Neural cell (in vitro differentiated cells): ENCODE measurements at regions not wholly inside any gene's neighbourhood (a gene's known extent, or its start where the extent isn't known, plus 50 kb on each side); places are given as distances from the start of the nearest gene placed in this dataset.
A peak's percentile ranks its signal among the peaks of the same experiment; 100 is the strongest.

Experiments used
- H2AFZ ChIP-seq: fragments of 200-600, 300-800 bp; sonication (generic), shearing (Covaris generic); 2 replicates; pipeline ENCODE4 v1.6.0; 2014; ENCODE audit warnings: low read depth, mild to moderate bottlenecking, antibody characterized with exemption, low read length, moderate library complexity
- H3F3A ChIP-seq: fragments of 200-600 bp; shearing (Covaris generic); 2 replicates; pipeline ENCODE4 v1.6.1; 2016; ENCODE audit warnings: mild to moderate bottlenecking, moderate library complexity, mixed read lengths, antibody characterized with exemption, low read length; ENCODE audit not compliant: insufficient read depth, poor library complexity, severe bottlenecking
- H3K27ac ChIP-seq: fragments of 200-600, 300-800 bp; sonication (generic), shearing (Covaris generic); 2 replicates; pipeline ENCODE4 v1.5.1; 2014; ENCODE audit warnings: mild to moderate bottlenecking, low read length, moderate library complexity
- H3K27me3 ChIP-seq: fragments of 300-800, 200-600 bp; sonication (generic), shearing (Covaris generic); 2 replicates; pipeline ENCODE4 v1.6.0; 2014; ENCODE audit warnings: mild to moderate bottlenecking, low read depth, low read length, moderate library complexity; ENCODE audit not compliant: insufficient read depth
- H3K36me3 ChIP-seq: fragments of 300-800, 200-600 bp; sonication (generic), shearing (Covaris generic); 2 replicates; pipeline ENCODE4 v1.5.1; 2014; ENCODE audit warnings: mild to moderate bottlenecking, antibody characterized with exemption, low read length, moderate library complexity; ENCODE audit not compliant: insufficient read depth
- H3K4me2 ChIP-seq: fragments of 300-800, 200-600 bp; sonication (generic), shearing (Covaris generic); 2 replicates; pipeline ENCODE4 v1.6.0; 2014; ENCODE audit warnings: mild to moderate bottlenecking, low read length
- H3K4me3 ChIP-seq: fragments of 300-800, 200-600 bp; sonication (generic), shearing (Covaris generic); 2 replicates; pipeline ENCODE4 v1.5.1; 2014; ENCODE audit warnings: mild to moderate bottlenecking, low read length, moderate library complexity
- H3K79me2 ChIP-seq: fragments of 200-600 bp; shearing (Covaris generic); replicated peaks from 2 replicates; pipeline ENCODE4 v1.6.0; 2014; ENCODE audit warnings: mild to moderate bottlenecking, low read length, moderate library complexity; ENCODE audit not compliant: insufficient read depth
- H3K9ac ChIP-seq: fragments of 300-800, 200-600 bp; sonication (generic), shearing (Covaris generic); 2 replicates; pipeline ENCODE4 v1.6.1; 2016; ENCODE audit warnings: mild to moderate bottlenecking, low read length, mixed read lengths
- H3K9me2 ChIP-seq: fragments of 200-600 bp; shearing (Covaris generic); 2 replicates; pipeline ENCODE4 v1.6.1; 2016; ENCODE audit warnings: mild to moderate bottlenecking, low read length, mixed read lengths; ENCODE audit not compliant: insufficient read depth
- H3K9me3 ChIP-seq: fragments of 200-600, 300-800 bp; sonication (generic), shearing (Covaris generic); 2 replicates; pipeline ENCODE4 v1.6.1; 2016; ENCODE audit warnings: mild to moderate bottlenecking, mixed run types, low read length, moderate library complexity, mixed read lengths
- H4K20me1 ChIP-seq: fragments of 200-600 bp; shearing (Covaris generic); 2 replicates; pipeline ENCODE4 v1.6.1; 2016; ENCODE audit warnings: mild to moderate bottlenecking, mixed run types; ENCODE audit not compliant: insufficient read depth
- CTCF ChIP-seq: fragments of 450-650 bp; IDR thresholded peaks from 2 replicates; pipeline ENCODE4 v1.5.1; 2014; ENCODE audit warnings: antibody characterized with exemption, mild to moderate bottlenecking, moderate library complexity; ENCODE audit not compliant: poor library complexity, severe bottlenecking
- EP300 ChIP-seq: fragments of 450-650 bp; conservative IDR thresholded peaks from 2 replicates; pipeline ENCODE4 v1.6.1; 2014; ENCODE audit warnings: antibody characterized with exemption, mild to moderate bottlenecking, moderate library complexity; ENCODE audit not compliant: poor library complexity, severe bottlenecking
- EZH2 ChIP-seq: fragments of 200-600, 300-800 bp; shearing (Covaris generic), sonication (generic); IDR thresholded peaks from 2 replicates; pipeline ENCODE4 v1.6.1; 2014; ENCODE audit warnings: antibody characterized with exemption, low read length, borderline replicate concordance, mild to moderate bottlenecking; ENCODE audit not compliant: insufficient read depth, poor library complexity, severe bottlenecking
- MXI1 ChIP-seq: fragments of 450-650 bp; conservative IDR thresholded peaks from 2 replicates; pipeline ENCODE4 v1.6.1; 2014; ENCODE audit warnings: antibody characterized with exemption, mild to moderate bottlenecking; ENCODE audit not compliant: poor library complexity, severe bottlenecking
- POLR2AphosphoS5 ChIP-seq: IDR thresholded peaks from 2 replicates; pipeline ENCODE4 v1.6.1; 2012
- RAD21 ChIP-seq: fragments of 450-650 bp; conservative IDR thresholded peaks from 2 replicates; pipeline ENCODE4 v1.6.1; 2014; ENCODE audit warnings: antibody characterized with exemption, mild to moderate bottlenecking, moderate library complexity
- REST ChIP-seq: IDR thresholded peaks from 2 replicates; pipeline ENCODE4 v1.6.1; 2012; ENCODE audit warnings: borderline replicate concordance
- SMC3 ChIP-seq: fragments of 450-650 bp; conservative IDR thresholded peaks from 2 replicates; pipeline ENCODE4 v1.6.1; 2014; ENCODE audit warnings: antibody characterized with exemption, mild to moderate bottlenecking, moderate library complexity; ENCODE audit not compliant: poor library complexity
- TAF1 ChIP-seq: IDR thresholded peaks from 2 replicates; pipeline ENCODE4 v1.6.1; 2012; ENCODE audit warnings: low read depth

GRCh38 chr5:68805444-68805843 lies 288.4 kb upstream of the SLC30A5 start:
- no peaks in the 10 kb centered on the region for H3F3A ChIP-seq
- no peaks in the 10 kb centered on the region for H3K27me3 ChIP-seq
- H3K9me3 ChIP-seq: no peaks in the 10 kb centered on the region
- H3K36me3 ChIP-seq: no peaks in the 10 kb centered on the region
- no peaks in the 10 kb centered on the region for H3K9me2 ChIP-seq
- no peak overlapping the region for H3K27ac ChIP-seq
- no peaks in the 10 kb centered on the region for H4K20me1 ChIP-seq
- H3K4me2 ChIP-seq: no peak overlapping the region
- no peak overlapping the region for H3K4me3 ChIP-seq
- no peak for TF ChIP-seq POLR2AphosphoS5
- TF ChIP-seq EZH2: no peak
- no peak for TF ChIP-seq RAD21
- TF ChIP-seq EP300: no peak
- TF ChIP-seq MXI1: no peak
- TF ChIP-seq TAF1: no peak
- no peak for TF ChIP-seq REST
- no peak for TF ChIP-seq SMC3
- TF ChIP-seq CTCF: no peak
- H3K79me2 ChIP-seq: no peaks in the 10 kb centered on the region
- no peak overlapping the region for H2AFZ ChIP-seq
- no peak overlapping the region for H3K9ac ChIP-seq

GRCh38 chr5:68817632-68818031 lies 276.2 kb upstream of the SLC30A5 start:
- Histone ChIP-seq H3K27ac (peak overlapping the region; percentile 28), H4K20me1 (no peaks in the 10 kb centered on the region), H2AFZ (no peak overlapping the region), H3K27me3 (no peaks in the 10 kb centered on the region), H3K4me2 (no peak overlapping the region), H3K4me3 (peak overlapping the region; percentile 17), H3K36me3 (no peaks in the 10 kb centered on the region), H3K9ac (no peak overlapping the region), H3K9me3 (no peaks in the 10 kb centered on the region), H3K79me2 (no peaks in the 10 kb centered on the region), H3F3A (no peaks in the 10 kb centered on the region), H3K9me2 (no peaks in the 10 kb centered on the region)
- TF ChIP-seq EP300 (peak; percentile 15), SMC3 (no peak), MXI1 (peak; percentile 15), REST (peak; percentile 45)
